ENCODE measurements at regions not wholly inside any gene's neighbourhood (a gene's known extent, or its start where the extent isn't known, plus 50 kb on each side); places are given as distances from the start of the nearest gene placed in this dataset.

DNA sequence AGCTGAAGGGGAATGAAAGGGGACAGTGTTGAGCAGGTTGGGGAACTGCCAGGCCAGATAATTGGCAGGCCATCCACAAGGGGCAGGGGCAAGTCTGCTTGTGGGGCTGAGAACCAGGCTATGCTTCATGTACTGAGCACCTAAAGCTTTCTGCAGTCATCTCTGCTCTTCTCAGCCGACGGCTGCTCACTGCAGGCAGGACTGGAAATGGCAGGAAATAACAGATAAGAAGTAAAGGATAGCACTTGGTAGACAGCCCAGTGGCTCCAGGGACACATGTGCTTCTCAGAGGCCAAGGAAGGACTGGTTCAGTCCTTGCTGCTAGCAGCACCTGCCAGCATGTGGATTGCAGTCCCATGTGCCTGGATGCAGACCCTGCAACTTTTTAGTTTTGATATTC lies 89.8 kb downstream of the CD164 start:
- TF ChIP-seq, protein P1, sequence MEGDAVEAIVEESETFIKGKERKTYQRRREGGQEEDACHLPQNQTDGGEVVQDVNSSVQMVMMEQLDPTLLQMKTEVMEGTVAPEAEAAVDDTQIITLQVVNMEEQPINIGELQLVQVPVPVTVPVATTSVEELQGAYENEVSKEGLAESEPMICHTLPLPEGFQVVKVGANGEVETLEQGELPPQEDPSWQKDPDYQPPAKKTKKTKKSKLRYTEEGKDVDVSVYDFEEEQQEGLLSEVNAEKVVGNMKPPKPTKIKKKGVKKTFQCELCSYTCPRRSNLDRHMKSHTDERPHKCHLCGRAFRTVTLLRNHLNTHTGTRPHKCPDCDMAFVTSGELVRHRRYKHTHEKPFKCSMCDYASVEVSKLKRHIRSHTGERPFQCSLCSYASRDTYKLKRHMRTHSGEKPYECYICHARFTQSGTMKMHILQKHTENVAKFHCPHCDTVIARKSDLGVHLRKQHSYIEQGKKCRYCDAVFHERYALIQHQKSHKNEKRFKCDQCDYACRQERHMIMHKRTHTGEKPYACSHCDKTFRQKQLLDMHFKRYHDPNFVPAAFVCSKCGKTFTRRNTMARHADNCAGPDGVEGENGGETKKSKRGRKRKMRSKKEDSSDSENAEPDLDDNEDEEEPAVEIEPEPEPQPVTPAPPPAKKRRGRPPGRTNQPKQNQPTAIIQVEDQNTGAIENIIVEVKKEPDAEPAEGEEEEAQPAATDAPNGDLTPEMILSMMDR (IDR thresholded peaks at IDR 0.05): no peak
- no peak for TF ChIP-seq POLR2A (IDR thresholded peaks at IDR 0.05)

All from lower leg skin (tissue), 3 donors.